Activated B cell treated with CpG ODN at 0.5 μM for 24 hours (primary cell): ENCODE measurements at regions not wholly inside any gene's neighbourhood (a gene's known extent, or its start where the extent isn't known, plus 50 kb on each side); places are given as distances from the start of the nearest gene placed in this dataset.

Experiments
- ATAC-seq: fragments of 200-7000 bp; cut with Tn5 transposase; one replicate; pipeline ENCODE4 v1.10.0; 2021; ENCODE audit warnings: low read depth, mild to moderate bottlenecking, moderate library complexity
- CTCF ChIA-PET: fragments of 350-600 bp; sonication (Branson Sonifier 250); formaldehyde crosslinking; loops from one replicate; lab custom pipeline; 2021; ENCODE audit warnings: antibody characterized with exemption; lab: Charles Lee
- POLR2A ChIA-PET: fragments of 350-600 bp; sonication (Branson Sonifier 250); formaldehyde crosslinking; loops from one replicate; lab custom pipeline; 2021; ENCODE audit warnings: antibody characterized with exemption; lab: Charles Lee
- DNase-seq: peaks from one replicate; pipeline ENCODE4 v3.0.0; 2022
- H3K27ac Mint-ChIP-seq: one replicate; pipeline ENCODE4 v1.8.0; 2020; ENCODE audit warnings: mixed read lengths
- H3K27me3 Mint-ChIP-seq: one replicate; pipeline ENCODE4 v1.8.0; 2021; ENCODE audit warnings: mixed read lengths
- H3K36me3 Mint-ChIP-seq: one replicate; pipeline ENCODE4 v1.8.0; 2021; ENCODE audit warnings: low read depth, mixed read lengths
- H3K4me1 Mint-ChIP-seq: one replicate; pipeline ENCODE4 v1.8.0; 2021; ENCODE audit warnings: mixed read lengths
- H3K4me3 Mint-ChIP-seq: one replicate; pipeline ENCODE4 v1.8.0; 2020; ENCODE audit warnings: mild to moderate bottlenecking, mixed read lengths
- H3K9me3 Mint-ChIP-seq: one replicate; pipeline ENCODE4 v1.8.0; 2020; ENCODE audit warnings: mixed read lengths
- intact Hi-C: fragments of 100-400 bp; cut with micrococcal nuclease; formaldehyde crosslinking; loops from one replicate; pipeline ENCODE4 v1.15.1; 2024
- TF ChIP-seq, protein P1 (sequence below): fragments of 200-600 bp; IDR thresholded peaks from one replicate; pipeline ENCODE4 v1.8.0; 2022; ENCODE audit warnings: antibody characterized with exemption, mild to moderate bottlenecking

- no peaks in the 10 kb centered on the region for H3K36me3 Mint-ChIP-seq
- no peaks in the 10 kb centered on the region for H3K27me3 Mint-ChIP-seq
- no peak overlapping the region for H3K27ac Mint-ChIP-seq
- TF ChIP-seq, protein P1, sequence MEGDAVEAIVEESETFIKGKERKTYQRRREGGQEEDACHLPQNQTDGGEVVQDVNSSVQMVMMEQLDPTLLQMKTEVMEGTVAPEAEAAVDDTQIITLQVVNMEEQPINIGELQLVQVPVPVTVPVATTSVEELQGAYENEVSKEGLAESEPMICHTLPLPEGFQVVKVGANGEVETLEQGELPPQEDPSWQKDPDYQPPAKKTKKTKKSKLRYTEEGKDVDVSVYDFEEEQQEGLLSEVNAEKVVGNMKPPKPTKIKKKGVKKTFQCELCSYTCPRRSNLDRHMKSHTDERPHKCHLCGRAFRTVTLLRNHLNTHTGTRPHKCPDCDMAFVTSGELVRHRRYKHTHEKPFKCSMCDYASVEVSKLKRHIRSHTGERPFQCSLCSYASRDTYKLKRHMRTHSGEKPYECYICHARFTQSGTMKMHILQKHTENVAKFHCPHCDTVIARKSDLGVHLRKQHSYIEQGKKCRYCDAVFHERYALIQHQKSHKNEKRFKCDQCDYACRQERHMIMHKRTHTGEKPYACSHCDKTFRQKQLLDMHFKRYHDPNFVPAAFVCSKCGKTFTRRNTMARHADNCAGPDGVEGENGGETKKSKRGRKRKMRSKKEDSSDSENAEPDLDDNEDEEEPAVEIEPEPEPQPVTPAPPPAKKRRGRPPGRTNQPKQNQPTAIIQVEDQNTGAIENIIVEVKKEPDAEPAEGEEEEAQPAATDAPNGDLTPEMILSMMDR: no peak
- H3K4me1 Mint-ChIP-seq: no peaks in the 10 kb centered on the region
- CTCF ChIA-PET: no interaction called here
- DNase-seq: no peak
- POLR2A ChIA-PET: no interaction called here
- peaks cover 7% of the 10 kb centered on the region for H3K9me3 Mint-ChIP-seq
- H3K4me3 Mint-ChIP-seq: no peak overlapping the region
- ATAC-seq: no peak
- intact Hi-C loops: no loop called here
Measured at GRCh38 chr4:178836865-178837264, 1394.6 kb upstream of the AGA start.

GRCh38 chr4:178838776-178839175 is 1396.5 kb upstream of the AGA start:
- no peaks in the 10 kb centered on the region for H3K4me1 Mint-ChIP-seq
- CTCF ChIA-PET: no interaction called here
- no peaks in the 10 kb centered on the region for H3K27me3 Mint-ChIP-seq
- intact Hi-C loops: no loop called here
- TF ChIP-seq, protein P1: no peak
- H3K27ac Mint-ChIP-seq: no peak overlapping the region
- no peak overlapping the region for H3K4me3 Mint-ChIP-seq
- ATAC-seq (no peak), DNase-seq (no peak)
- peaks cover 5% of the 10 kb centered on the region for H3K9me3 Mint-ChIP-seq
- POLR2A ChIA-PET: no interaction called here
- no peaks in the 10 kb centered on the region for H3K36me3 Mint-ChIP-seq

- CTCF ChIA-PET: no interaction called here
- Mint-ChIP-seq H3K4me1 (no peaks in the 10 kb centered on the region), H3K4me3 (no peak overlapping the region), H3K27ac (no peak overlapping the region), H3K27me3 (no peaks in the 10 kb centered on the region), H3K36me3 (no peaks in the 10 kb centered on the region), H3K9me3 (no peaks in the 10 kb centered on the region)
- intact Hi-C loops: no loop called here
- POLR2A ChIA-PET: no interaction called here
- no peak for DNase-seq
- no peak for ATAC-seq
- TF ChIP-seq, protein P1: no peak
Measured at GRCh38 chr4:178856139-178856800, 1414.0 kb upstream of the AGA start.

GRCh38 chr4:178871476-178871875 is 1429.2 kb upstream of the AGA start:
- POLR2A ChIA-PET: no interaction called here
- CTCF ChIA-PET: no interaction called here
- Mint-ChIP-seq H3K4me3 (no peak overlapping the region), H3K9me3 (no peaks in the 10 kb centered on the region), H3K27ac (no peak overlapping the region), H3K27me3 (no peaks in the 10 kb centered on the region), H3K36me3 (no peaks in the 10 kb centered on the region), H3K4me1 (no peaks in the 10 kb centered on the region)
- DNase-seq (no peak), ATAC-seq (no peak)
- TF ChIP-seq, protein P1: no peak
- intact Hi-C loops: no loop called here

DNA sequence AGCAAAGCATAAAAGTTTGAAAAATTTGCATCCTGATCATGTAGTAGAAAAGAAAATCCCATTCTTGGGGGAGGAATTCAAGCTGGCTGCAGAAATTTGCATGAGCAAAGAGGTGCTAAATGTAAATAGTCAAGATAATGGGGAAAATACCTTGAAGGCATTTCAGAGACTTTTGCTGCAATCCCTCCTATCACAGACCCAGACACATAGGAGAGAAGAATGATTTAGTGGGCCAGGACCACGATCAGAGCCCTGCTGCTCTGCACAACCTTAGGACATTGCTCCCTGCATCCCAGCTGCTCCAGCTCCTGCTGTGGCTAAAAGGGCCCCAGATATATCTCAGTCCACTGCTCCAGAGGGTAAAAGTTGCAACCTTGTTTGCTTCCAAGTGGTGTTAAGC is 1439.7 kb upstream of the AGA start:
- H3K9me3 Mint-ChIP-seq: peaks cover 5% of the 10 kb centered on the region
- H3K4me1 Mint-ChIP-seq: no peaks in the 10 kb centered on the region
- no peak for DNase-seq
- TF ChIP-seq, protein P1: no peak
- no peak overlapping the region for H3K4me3 Mint-ChIP-seq
- no peaks in the 10 kb centered on the region for H3K27me3 Mint-ChIP-seq
- ChIA-PET POLR2A (no interaction called here), CTCF (no interaction called here)
- no peak overlapping the region for H3K27ac Mint-ChIP-seq
- no peaks in the 10 kb centered on the region for H3K36me3 Mint-ChIP-seq
- ATAC-seq: no peak
- intact Hi-C loops: no loop called here
